Left cardiac atrium (tissue), 4 donors: ENCODE measurements at regions not wholly inside any gene's neighbourhood (a gene's known extent, or its start where the extent isn't known, plus 50 kb on each side); places are given as distances from the start of the nearest gene placed in this dataset.

Source experiments
- ATAC-seq, 2 donors: fragments of 200-7000 bp; cut with Tn5 transposase; one replicate each; pipeline ENCODE4 v1.9.1; 2020; ENCODE audit warnings: mild to moderate bottlenecking in 2 of 2, moderate library complexity in 2 of 2
- DNase-seq: peaks from one replicate; pipeline ENCODE4 v3.0.0-alpha.2; 2020
- intact Hi-C, 2 donors: fragments of 100-400 bp; cut with DNase I; formaldehyde crosslinking; loops; one replicate each; pipeline versions ENCODE4 v1.14.1 to v1.15.1; 2022 to 2023
- donor health status: DM: no; HTN: yes; CAD: no.
- donor health status: DM: no; HTN: yes; CAD: no; lungs with severe emphysema.
- donor health status: DM: yes; HTN: yes; CAD: no.
- donor health status: Dilated cardiomyopathy.

- ATAC-seq (no peak), DNase-seq (no peak)
- intact Hi-C loops = no loop called here
Observed at GRCh38 chr3:117442566-117442965, 733.0 kb downstream of the TUSC7 start.

- no peak for DNase-seq
- ATAC-seq = peak in 1 of 2 donors; percentile 72
- intact Hi-C loops = no loop called here
Observed at GRCh38 chr3:117443014-117443413, 733.4 kb downstream of the TUSC7 start.

GRCh38 chr3:117444175-117444574, 734.6 kb downstream of the TUSC7 start:
- no peak for ATAC-seq
- intact Hi-C loops = no loop called here
- no peak for DNase-seq

- no peak for DNase-seq
- intact Hi-C loops = no loop called here
- ATAC-seq = no peak
Observed at GRCh38 chr3:117447419-117447818, 737.8 kb downstream of the TUSC7 start.

GRCh38 chr3:117450026-117450425, 740.4 kb downstream of the TUSC7 start:
- intact Hi-C loops = no loop called here
- ATAC-seq = no peak

GRCh38 chr3:117454254-117454653, 744.7 kb downstream of the TUSC7 start:
- DNase-seq (no peak), ATAC-seq (no peak)
- intact Hi-C loops = no loop called here

More at GRCh38 chr3:117450026-117450425, 740.4 kb downstream of the TUSC7 start:
- DNase-seq = no peak

- intact Hi-C loops = no loop called here
- ATAC-seq = peak in 1 of 2 donors; percentile 47
Observed at GRCh38 chr3:117454908-117455307, 745.3 kb downstream of the TUSC7 start.

GRCh38 chr3:117455782-117456181, 746.2 kb downstream of the TUSC7 start:
- DNase-seq (no peak), ATAC-seq (no peak)
- intact Hi-C loops = no loop called here

More at GRCh38 chr3:117454908-117455307, 745.3 kb downstream of the TUSC7 start:
- no peak for DNase-seq

GRCh38 chr3:117463276-117464115, 753.9 kb downstream of the TUSC7 start:
- DNase-seq (no peak), ATAC-seq (no peak)
- intact Hi-C loops = no loop called here

GRCh38 chr3:117471831-117472230, 762.3 kb downstream of the TUSC7 start:
- intact Hi-C loops = no loop called here
- no peak for DNase-seq
- no peak for ATAC-seq

GRCh38 chr3:117473981-117474538, 764.5 kb downstream of the TUSC7 start:
- intact Hi-C loops = no loop called here
- ATAC-seq (no peak), DNase-seq (no peak)

- no peak for ATAC-seq
- DNase-seq = no peak
- intact Hi-C loops = no loop called here
Observed at GRCh38 chr3:117476572-117476971, 767.0 kb downstream of the TUSC7 start.

GRCh38 chr3:117477214-117477755, 767.7 kb downstream of the TUSC7 start:
- intact Hi-C loops = no loop called here
- DNase-seq = no peak
- ATAC-seq = no peak

GRCh38 chr3:117479095-117479494, 769.5 kb downstream of the TUSC7 start:
- intact Hi-C loops = no loop called here
- no peak for ATAC-seq
- DNase-seq = no peak

GRCh38 chr3:117480525-117480924, 770.9 kb downstream of the TUSC7 start:
- no peak for DNase-seq
- ATAC-seq = no peak
- intact Hi-C loops = no loop called here

GRCh38 chr3:117480972-117481371, 771.4 kb downstream of the TUSC7 start:
- no peak for ATAC-seq
- no peak for DNase-seq
- intact Hi-C loops = no loop called here

GRCh38 chr3:117483839-117484238, 774.3 kb downstream of the TUSC7 start:
- DNase-seq (no peak), ATAC-seq (no peak)
- intact Hi-C loops = no loop called here

GRCh38 chr3:117485841-117486240, 776.3 kb downstream of the TUSC7 start:
- DNase-seq (no peak), ATAC-seq (no peak)
- intact Hi-C loops = no loop called here

GRCh38 chr3:117486719-117487716, 777.4 kb downstream of the TUSC7 start:
- intact Hi-C loops = no loop called here
- DNase-seq (no peak), ATAC-seq (no peak)
